HG03060 (cell line): ENCODE measurements at regions not wholly inside any gene's neighbourhood (a gene's known extent, or its start where the extent isn't known, plus 50 kb on each side); places are given as distances from the start of the nearest gene placed in this dataset.

ENCODE experiments used
- ATAC-seq: cut with Tn5 transposase; IDR thresholded peaks from one replicate; pipeline ENCODE4 v1.9.1; 2021; ENCODE audit warnings: low read depth, moderate number of reproducible peaks; ENCODE audit not compliant: unreplicated experiment

DNA sequence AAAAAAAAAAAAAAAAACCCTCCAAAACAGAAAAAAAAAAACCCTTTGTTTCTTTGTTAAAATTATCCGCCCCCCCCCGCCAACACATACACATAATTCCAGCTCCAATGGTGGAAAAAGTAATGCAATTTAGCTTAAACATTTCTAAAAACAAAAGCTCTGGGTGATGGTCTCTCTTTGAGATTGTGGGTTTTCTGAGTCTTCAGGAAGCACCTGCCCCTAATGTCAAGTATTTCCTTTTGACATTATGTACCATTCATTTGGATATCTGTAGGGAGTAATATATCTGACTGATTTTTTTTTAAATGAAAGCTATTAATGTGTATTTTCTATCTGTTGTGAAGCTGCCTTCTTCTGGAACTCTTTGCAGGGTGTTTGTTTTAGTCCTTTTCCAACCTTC is 389.7 kb downstream of the TAF11L14 start:
- no peak for ATAC-seq

GRCh38 chr5:18024542-18024941 is 390.3 kb downstream of the TAF11L14 start:
- no peak for ATAC-seq

DNA sequence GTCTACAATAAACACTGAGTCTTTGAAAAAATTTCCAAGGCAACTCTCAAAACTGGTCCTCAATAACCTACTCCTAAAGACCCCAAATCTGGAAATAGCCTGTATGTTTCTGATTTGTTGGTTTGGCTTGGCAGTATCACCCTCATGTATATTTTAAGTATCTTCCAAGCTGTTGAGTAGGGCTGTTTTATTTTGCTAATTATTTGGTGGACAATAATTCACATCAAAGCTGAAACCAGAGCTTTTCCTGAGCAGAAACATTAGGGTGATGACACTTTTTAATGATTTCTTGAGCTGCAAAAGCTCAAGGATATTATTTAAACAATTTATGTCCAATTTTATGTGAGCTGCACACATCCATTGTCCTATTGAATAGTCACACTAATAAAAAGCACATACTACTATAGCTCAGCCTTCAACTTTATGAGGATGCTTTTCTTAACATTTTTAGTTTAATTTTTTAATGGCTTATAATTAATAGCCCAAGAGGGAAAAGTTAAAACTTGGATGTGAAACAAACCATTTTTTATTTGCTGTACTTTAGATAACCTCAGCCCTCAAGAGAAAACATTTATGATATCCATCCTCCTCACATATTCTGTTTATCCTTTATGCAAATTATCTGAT is 393.1 kb downstream of the TAF11L14 start:
- ATAC-seq, result no peak

- no peak for ATAC-seq
These were observed 393.8 kb downstream of the TAF11L14 start for GRCh38 chr5:18028036-18028435.

DNA sequence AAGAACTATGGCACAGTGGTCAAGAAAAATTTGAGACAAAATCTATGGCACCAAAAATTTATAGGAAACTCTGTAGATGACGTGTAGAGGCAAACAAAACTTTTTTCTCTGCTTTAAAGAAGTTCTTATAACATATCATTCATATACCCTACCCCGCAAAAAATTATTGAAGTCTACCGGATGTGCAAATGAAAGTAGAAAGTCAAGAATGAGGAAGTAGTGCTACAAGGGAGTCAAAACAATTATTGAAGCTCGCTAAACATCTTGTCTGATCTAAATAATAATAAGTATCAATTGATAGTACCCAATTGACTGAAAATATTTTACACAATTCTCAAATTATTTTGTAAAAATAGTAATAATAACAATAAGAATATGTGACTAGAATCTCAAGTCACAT is 398.5 kb downstream of the TAF11L14 start:
- no peak for ATAC-seq

DNA sequence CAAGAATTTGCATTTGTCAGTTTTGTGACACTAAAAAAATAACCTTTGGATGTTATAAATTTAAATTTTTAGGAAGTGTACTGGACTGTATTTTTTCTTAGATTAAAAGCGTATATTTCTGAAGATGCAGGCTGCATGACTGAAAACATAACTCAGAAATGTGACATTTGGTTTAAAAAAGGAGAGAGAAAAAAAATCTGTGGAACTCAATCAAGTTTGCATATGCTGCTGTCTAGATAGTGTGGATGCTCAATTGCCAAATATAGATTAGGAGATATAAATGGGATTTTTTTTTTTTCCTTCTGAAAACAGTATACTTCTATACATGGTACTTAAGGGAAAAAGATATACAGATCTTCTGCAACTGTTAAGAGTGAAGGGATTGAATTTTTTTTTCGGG is 402.3 kb downstream of the TAF11L14 start:
- no peak for ATAC-seq

- ATAC-seq, result no peak
These were observed 403.5 kb downstream of the TAF11L14 start for GRCh38 chr5:18037718-18038117.

DNA sequence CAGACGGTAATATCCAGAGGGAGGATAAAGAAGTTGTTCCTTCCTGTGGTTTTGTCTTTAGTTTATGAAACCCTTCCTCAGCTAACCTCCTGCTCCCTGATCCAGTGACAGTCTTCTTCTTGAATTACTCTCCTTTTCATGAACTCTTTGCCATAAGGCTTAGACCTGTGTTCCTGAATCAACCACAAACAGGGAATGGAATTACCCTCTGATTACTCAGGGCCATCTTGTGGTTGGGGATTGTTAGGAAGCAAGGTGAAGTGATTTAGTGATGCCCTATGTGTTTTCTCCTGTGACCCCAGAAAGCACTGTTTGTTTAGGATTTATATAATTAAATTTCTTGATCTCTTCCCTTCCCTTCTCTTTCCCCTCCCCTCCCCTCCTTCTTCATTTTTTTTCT is 409.1 kb downstream of the TAF11L14 start:
- no peak for ATAC-seq

GRCh38 chr5:18048449-18048848 is 414.2 kb downstream of the TAF11L14 start:
- ATAC-seq, result no peak

DNA sequence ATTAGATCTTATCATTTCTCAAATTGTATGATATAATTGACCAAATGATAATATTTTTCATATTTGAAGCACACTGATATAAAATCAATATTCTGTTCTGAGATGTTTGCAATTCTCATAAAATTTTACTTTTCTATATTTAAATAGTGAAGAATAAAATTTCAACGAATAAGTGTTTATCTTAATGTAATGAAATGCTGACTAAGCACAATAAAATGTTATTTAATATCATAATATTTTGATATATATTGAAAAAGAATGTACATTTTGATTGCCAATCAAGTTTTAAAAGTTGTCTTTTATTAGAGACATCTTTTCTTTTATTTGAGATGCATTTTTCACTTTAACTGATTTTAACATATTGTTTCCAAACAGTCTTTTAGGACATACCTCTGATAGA is 416.1 kb downstream of the TAF11L14 start:
- no peak for ATAC-seq

DNA sequence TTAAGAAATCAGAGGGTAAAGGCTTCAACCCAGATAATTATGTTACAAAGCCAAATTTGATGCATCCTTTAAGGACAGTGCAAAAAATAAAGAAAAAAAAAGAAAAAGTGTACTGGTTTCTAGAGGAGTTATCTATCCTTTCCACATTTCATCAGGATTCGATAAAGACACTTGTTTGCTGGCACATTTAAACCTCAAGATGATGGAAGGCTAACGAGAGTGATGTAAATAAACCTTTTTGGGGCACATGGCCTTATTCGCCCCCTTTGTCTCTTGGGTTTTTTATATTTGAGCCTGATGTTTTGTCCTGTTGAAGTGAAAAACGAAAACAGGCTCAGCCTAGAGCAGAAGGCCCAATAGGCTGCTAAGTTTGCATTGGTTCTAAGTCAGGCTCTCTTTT is 416.5 kb downstream of the TAF11L14 start:
- ATAC-seq, result no peak

GRCh38 chr5:18051953-18052352 is 417.7 kb downstream of the TAF11L14 start:
- ATAC-seq, result no peak

DNA sequence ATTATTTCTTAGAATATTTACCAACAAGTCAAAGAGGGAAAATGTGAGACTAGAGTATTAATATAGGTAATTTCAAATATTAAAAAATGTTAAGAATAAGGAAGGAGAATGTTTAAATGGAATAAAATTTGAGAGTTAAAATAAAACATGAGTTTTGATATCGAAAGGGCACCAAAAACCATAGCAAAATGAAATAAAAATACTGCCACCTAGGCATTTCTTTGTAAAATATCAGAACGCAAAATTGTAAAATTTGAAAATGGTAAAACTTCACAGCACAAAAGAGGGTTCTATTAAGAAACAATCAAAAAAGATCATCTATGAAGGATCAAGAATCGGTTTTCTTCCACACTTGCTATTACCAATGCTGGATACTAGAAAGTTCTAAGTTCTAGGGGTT is 418.3 kb downstream of the TAF11L14 start:
- ATAC-seq, result no peak

DNA sequence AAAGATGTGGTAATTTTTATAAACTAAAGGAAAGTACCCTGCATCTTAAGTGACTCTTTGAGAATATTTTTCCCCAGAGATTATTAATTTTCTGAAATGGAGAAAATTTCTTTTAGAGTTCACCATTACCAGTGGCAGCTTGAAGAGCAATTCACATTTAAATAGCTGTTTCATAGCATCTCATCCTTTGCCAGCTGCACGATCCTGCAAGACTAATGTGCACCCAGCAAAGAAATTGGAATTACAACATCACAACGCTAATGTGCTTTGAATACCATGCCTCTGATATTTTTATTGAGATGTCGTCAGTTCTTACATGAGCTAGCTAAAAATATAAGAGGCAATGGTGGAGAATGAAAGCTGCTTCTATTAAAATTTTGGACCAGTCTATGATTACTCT is 423.5 kb downstream of the TAF11L14 start:
- no peak for ATAC-seq

- ATAC-seq, result no peak
These were observed 433.4 kb downstream of the TAF11L14 start for GRCh38 chr5:18067615-18068014.

GRCh38 chr5:18068826-18069225 is 434.6 kb downstream of the TAF11L14 start:
- ATAC-seq, result no peak

GRCh38 chr5:18069790-18070189 is 435.5 kb downstream of the TAF11L14 start:
- ATAC-seq, result no peak

DNA sequence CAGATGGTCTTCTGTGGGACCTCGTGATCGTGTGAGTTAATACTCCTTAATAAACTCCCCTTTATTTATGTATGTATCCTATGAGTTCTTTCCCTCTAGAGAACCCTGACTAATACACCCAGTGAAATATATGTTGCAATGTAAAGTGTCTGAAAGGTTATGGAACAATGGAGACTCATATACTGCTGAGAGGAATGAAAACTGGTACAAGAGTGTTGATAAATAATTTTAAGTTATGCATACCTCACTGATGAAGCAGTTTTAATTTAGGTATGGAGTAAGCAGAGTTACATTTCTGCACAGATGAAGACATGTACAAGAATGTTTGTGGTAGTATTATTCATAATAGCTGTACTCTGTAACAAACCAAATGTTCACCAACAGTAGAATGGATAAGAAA is 438.3 kb downstream of the TAF11L14 start:
- no peak for ATAC-seq

GRCh38 chr5:18074961-18075360 is 440.7 kb downstream of the TAF11L14 start:
- ATAC-seq, result no peak

- no peak for ATAC-seq
These were observed 443.9 kb downstream of the TAF11L14 start for GRCh38 chr5:18078157-18078556.

GRCh38 chr5:18079831-18080230 is 445.6 kb downstream of the TAF11L14 start:
- ATAC-seq, result no peak

DNA sequence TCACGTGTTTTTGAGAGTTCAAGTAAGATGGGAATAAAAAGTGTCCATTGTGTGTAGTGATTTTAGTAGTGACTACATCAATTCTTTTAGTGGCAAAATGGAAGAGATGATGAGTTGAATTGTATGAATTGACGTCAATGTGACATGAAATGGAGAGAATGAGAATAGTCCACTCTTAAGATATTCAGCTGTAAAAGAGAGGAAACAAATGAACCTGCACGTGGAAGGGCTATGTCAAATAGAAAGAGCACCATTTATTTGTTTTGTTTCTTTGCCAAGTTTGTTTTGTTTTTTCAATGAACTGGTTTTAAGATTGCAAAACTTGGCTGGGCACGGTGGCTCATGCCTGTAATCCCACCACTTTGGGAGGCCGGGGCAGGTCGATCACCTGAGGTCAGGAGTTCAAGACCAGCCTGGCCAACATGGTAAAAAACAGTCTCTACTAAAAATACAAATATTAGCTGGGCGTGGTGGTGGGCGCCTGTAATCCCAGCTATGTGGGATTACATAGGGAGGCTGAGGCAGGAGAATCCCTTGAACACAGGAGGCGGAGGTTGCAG is 453.8 kb downstream of the TAF11L14 start:
- no peak for ATAC-seq

DNA sequence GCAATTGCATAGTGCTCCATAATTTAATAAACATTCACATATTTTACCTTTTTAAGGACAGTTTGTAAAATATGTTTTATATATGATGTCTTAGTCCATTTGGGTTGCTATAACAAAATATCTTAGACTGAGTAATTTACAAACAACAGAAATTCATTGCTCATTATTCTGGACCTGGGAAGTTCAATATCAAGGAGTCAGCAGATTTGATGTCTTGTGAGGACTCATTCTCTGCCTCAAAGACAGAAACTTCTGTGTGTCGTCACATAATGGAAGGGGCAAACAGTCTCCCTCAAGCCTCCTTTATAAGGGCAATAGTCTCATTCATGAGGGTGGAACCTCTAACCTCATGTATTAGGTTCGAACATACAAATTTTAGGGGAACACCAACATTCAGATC is 455.9 kb downstream of the TAF11L14 start:
- ATAC-seq, result no peak
